MM.1S (cell line): ENCODE measurements at regions not wholly inside any gene's neighbourhood (a gene's known extent, or its start where the extent isn't known, plus 50 kb on each side); places are given as distances from the start of the nearest gene placed in this dataset.
"Not testable (repeated sequence)": the region's sequence is repeated elsewhere in the genome, so short reads cannot be mapped to it uniquely, and the experiment has no call there.

Source experiments
- CTCF ChIP-seq: fragments of 300-600 bp; sonication (generic); IDR thresholded peaks from 2 replicates; pipeline ENCODE4 v1.5.1; 2016; ENCODE audit warnings: antibody characterized with exemption, low read length, mixed read lengths
- EZH2 ChIP-seq: fragments of 300-600 bp; sonication (generic); optimal IDR thresholded peaks from 2 replicates; pipeline ENCODE3; 2017; ENCODE audit warnings: low read depth, mild to moderate bottlenecking, antibody characterized with exemption, low read length, mixed read lengths
- EZH2phosphoT487 ChIP-seq: fragments of 300-600 bp; sonication (generic); IDR thresholded peaks from 2 replicates; pipeline ENCODE4 v1.6.1; 2018; ENCODE audit warnings: antibody characterized with exemption, low read length

- not testable (repeated sequence) for TF ChIP-seq EZH2, CTCF, EZH2phosphoT487
These were observed 184.8 kb upstream of the FAM240B start for GRCh38 chr9:38904719-38905118.
